ENCODE measurements at regions not wholly inside any gene's neighbourhood (a gene's known extent, or its start where the extent isn't known, plus 50 kb on each side); places are given as distances from the start of the nearest gene placed in this dataset.

DNA sequence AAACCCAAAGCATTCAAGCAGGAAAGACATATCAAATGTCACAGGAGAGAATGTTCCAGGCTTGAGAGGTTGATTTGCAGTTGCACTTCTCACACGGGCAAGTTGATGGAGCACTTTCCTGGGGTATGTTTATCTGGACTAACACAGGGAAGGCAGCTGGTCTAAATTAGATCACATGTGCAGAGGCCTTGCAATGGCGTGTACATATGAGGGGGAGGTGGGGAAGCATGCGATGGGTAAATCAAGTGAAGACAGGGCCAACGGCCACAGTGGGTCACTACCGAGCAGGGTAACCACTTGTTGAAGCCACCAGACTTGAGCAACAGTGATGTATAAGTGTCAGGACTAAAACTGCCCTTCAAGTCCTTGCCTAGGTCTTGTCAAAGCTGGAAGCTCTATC lies 156.6 kb upstream of the MAF start:
- TF ChIP-seq, protein P1, sequence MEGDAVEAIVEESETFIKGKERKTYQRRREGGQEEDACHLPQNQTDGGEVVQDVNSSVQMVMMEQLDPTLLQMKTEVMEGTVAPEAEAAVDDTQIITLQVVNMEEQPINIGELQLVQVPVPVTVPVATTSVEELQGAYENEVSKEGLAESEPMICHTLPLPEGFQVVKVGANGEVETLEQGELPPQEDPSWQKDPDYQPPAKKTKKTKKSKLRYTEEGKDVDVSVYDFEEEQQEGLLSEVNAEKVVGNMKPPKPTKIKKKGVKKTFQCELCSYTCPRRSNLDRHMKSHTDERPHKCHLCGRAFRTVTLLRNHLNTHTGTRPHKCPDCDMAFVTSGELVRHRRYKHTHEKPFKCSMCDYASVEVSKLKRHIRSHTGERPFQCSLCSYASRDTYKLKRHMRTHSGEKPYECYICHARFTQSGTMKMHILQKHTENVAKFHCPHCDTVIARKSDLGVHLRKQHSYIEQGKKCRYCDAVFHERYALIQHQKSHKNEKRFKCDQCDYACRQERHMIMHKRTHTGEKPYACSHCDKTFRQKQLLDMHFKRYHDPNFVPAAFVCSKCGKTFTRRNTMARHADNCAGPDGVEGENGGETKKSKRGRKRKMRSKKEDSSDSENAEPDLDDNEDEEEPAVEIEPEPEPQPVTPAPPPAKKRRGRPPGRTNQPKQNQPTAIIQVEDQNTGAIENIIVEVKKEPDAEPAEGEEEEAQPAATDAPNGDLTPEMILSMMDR (IDR thresholded peaks at IDR 0.05): no peak
- TF ChIP-seq POLR2A (IDR thresholded peaks at IDR 0.05): no peak
